HCT116 (cell line): ENCODE measurements at regions not wholly inside any gene's neighbourhood (a gene's known extent, or its start where the extent isn't known, plus 50 kb on each side); places are given as distances from the start of the nearest gene placed in this dataset.

Experiments used
- CEBPB ChIP-seq: IDR thresholded peaks from 2 replicates; pipeline ENCODE4 v1.6.1; 2012; ENCODE audit warnings: low read depth
- EZH2 ChIP-seq: fragments of 200-600 bp; sonication (generic); IDR thresholded peaks from 2 replicates; pipeline ENCODE4 v1.6.1; 2017; ENCODE audit warnings: antibody characterized with exemption, mixed run types
- EZH2phosphoT487 ChIP-seq: fragments of 200-600 bp; IDR thresholded peaks from 2 replicates; pipeline ENCODE4 v1.6.1; 2018; ENCODE audit warnings: antibody characterized with exemption, borderline replicate concordance
- POLR2A ChIP-seq: IDR thresholded peaks from 2 replicates; pipeline ENCODE4 v1.7.0; 2011; ENCODE audit warnings: borderline replicate concordance; ENCODE audit not compliant: insufficient read depth, insufficient read length; ENCODE audit errors: extremely low read depth
- RAD21 ChIP-seq: IDR thresholded peaks from 2 replicates; pipeline ENCODE4 v1.6.1; 2012; ENCODE audit warnings: low read depth, mild to moderate bottlenecking
- TF ChIP-seq, protein P1 (sequence below): IDR thresholded peaks from 2 replicates; pipeline ENCODE4 v1.6.1; 2012; ENCODE audit warnings: low read depth
- TF ChIP-seq, protein P2 (sequence below), 3 experiments: fragments of 200-600 bp in 1 of 3; sonication (generic) in 1 of 3; IDR thresholded peaks in 2 of 3; conservative IDR thresholded peaks in 1 of 3; 2 replicates each; pipeline ENCODE4 v1.5.1; 2012 to 2017; ENCODE audit warnings: low read depth in 2 of 3, low read length in 2 of 3, antibody characterized with exemption in 1 of 3, borderline replicate concordance in 1 of 3, control low read depth in 1 of 3, mild to moderate bottlenecking in 1 of 3, mixed read lengths in 1 of 3, mixed run types in 1 of 3, moderate library complexity in 1 of 3; ENCODE audit not compliant: insufficient read depth in 1 of 3
- TF ChIP-seq, protein P3 (sequence below): IDR thresholded peaks from 2 replicates; pipeline ENCODE4 v1.6.1; 2012

DNA sequence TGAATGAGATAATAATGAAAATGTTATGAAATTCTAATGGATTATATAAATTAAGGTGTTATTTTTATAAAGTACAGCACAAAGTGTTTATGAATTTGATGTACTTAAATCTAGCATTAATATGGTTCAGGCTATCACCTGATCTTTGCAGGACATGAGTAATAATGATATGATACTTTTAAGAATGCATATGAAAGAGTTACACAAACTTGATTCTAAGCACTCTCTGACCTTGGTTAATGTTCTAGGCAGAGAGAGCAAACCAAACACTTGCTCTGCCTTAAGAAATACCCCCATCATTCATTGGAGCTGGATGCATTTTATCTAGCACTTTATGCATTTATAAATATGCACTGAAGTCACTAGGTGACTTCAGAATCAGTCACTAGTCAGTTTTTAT lies 942.2 kb upstream of the CDH8 start:
- TF ChIP-seq, protein P1, sequence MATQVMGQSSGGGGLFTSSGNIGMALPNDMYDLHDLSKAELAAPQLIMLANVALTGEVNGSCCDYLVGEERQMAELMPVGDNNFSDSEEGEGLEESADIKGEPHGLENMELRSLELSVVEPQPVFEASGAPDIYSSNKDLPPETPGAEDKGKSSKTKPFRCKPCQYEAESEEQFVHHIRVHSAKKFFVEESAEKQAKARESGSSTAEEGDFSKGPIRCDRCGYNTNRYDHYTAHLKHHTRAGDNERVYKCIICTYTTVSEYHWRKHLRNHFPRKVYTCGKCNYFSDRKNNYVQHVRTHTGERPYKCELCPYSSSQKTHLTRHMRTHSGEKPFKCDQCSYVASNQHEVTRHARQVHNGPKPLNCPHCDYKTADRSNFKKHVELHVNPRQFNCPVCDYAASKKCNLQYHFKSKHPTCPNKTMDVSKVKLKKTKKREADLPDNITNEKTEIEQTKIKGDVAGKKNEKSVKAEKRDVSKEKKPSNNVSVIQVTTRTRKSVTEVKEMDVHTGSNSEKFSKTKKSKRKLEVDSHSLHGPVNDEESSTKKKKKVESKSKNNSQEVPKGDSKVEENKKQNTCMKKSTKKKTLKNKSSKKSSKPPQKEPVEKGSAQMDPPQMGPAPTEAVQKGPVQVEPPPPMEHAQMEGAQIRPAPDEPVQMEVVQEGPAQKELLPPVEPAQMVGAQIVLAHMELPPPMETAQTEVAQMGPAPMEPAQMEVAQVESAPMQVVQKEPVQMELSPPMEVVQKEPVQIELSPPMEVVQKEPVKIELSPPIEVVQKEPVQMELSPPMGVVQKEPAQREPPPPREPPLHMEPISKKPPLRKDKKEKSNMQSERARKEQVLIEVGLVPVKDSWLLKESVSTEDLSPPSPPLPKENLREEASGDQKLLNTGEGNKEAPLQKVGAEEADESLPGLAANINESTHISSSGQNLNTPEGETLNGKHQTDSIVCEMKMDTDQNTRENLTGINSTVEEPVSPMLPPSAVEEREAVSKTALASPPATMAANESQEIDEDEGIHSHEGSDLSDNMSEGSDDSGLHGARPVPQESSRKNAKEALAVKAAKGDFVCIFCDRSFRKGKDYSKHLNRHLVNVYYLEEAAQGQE = no peak
- TF ChIP-seq EZH2 = no peak
- no peak for TF ChIP-seq POLR2A
- TF ChIP-seq EZH2phosphoT487 = no peak
- TF ChIP-seq CEBPB = no peak
- TF ChIP-seq, protein P2, sequence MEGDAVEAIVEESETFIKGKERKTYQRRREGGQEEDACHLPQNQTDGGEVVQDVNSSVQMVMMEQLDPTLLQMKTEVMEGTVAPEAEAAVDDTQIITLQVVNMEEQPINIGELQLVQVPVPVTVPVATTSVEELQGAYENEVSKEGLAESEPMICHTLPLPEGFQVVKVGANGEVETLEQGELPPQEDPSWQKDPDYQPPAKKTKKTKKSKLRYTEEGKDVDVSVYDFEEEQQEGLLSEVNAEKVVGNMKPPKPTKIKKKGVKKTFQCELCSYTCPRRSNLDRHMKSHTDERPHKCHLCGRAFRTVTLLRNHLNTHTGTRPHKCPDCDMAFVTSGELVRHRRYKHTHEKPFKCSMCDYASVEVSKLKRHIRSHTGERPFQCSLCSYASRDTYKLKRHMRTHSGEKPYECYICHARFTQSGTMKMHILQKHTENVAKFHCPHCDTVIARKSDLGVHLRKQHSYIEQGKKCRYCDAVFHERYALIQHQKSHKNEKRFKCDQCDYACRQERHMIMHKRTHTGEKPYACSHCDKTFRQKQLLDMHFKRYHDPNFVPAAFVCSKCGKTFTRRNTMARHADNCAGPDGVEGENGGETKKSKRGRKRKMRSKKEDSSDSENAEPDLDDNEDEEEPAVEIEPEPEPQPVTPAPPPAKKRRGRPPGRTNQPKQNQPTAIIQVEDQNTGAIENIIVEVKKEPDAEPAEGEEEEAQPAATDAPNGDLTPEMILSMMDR (IDR thresholded peaks at IDR 0.05 in 2 of 3, conservative IDR thresholded peaks at IDR 0.05 in 1 of 3; ENCODE audit: borderline replicate concordance in 1 of 3, insufficient read depth in 1 of 3, low read depth in 2 of 3, low read length in 2 of 3) = no peak
- TF ChIP-seq, protein P3, sequence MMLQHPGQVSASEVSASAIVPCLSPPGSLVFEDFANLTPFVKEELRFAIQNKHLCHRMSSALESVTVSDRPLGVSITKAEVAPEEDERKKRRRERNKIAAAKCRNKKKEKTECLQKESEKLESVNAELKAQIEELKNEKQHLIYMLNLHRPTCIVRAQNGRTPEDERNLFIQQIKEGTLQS = no peak
- no peak for TF ChIP-seq RAD21
